D341Med (cell line): ENCODE measurements at regions not wholly inside any gene's neighbourhood (a gene's known extent, or its start where the extent isn't known, plus 50 kb on each side); places are given as distances from the start of the nearest gene placed in this dataset.

Experiments used
- DNase-seq: peaks from one replicate; pipeline ENCODE4 v3.0.0; 2012; ENCODE audit warnings: low spot score

- no peak for DNase-seq
Measured at GRCh38 chr1:215466361-215466760, 100.7 kb upstream of the KCTD3 start.

GRCh38 chr1:215471463-215471862, 95.6 kb upstream of the KCTD3 start:
- no peak for DNase-seq

DNA sequence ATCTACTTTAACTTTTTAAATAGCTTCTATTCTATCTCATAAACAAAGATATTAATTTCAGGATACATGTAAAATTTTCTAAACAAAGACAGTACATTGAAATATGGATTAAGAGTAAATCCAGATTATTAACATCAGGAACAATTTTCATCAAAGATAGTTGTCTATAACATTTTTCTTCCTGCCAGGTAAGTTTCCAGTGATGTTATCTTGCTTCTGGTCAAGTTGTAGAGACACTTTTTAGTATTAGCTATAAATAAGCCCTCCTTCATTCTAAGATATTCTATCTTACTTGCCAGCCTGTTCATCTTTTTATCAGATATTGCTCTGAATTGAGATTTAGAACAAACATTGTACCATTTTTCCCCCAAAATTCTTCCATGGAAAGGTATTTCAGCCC, 94.4 kb upstream of the KCTD3 start:
- DNase-seq, result no peak

DNA sequence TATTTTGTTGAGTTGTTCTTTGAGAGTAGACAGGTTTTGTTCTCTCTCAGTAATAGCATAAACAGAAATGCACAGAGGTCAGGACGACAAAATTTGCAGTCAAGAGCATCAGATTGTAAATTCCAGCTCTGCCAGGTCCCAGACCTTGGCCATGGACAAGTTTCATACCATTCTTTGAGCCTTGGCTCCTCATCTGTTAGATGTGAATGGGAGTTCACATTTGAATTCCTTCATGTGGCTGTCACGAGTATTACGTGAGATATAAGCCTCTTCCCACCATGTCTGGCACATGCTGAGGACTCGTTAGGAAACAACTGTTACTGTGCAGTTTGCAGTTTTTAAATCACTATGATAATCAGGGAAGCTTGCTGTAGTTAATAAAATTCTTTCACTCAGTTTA, 93.2 kb upstream of the KCTD3 start:
- peak; percentile 33 for DNase-seq

DNA sequence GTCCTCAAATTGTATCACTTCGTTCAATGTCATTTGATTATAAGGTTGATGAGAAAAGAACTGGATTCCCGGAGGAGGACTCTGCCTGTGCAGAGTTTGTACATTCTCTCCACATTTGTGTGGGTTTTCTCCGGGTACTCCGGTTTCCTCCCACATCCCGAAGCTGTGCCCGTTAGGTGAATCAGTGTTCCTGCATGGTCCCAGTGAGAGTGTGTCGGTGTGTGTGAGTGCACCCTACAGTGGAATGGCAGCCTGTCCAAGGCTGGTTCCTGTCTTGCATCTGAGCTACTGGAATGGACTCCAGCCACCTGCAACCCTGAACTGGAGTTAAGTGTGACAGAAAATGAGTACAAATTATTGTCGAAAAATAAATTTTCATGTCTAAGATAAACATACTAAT, 92.2 kb upstream of the KCTD3 start:
- no peak for DNase-seq

DNA sequence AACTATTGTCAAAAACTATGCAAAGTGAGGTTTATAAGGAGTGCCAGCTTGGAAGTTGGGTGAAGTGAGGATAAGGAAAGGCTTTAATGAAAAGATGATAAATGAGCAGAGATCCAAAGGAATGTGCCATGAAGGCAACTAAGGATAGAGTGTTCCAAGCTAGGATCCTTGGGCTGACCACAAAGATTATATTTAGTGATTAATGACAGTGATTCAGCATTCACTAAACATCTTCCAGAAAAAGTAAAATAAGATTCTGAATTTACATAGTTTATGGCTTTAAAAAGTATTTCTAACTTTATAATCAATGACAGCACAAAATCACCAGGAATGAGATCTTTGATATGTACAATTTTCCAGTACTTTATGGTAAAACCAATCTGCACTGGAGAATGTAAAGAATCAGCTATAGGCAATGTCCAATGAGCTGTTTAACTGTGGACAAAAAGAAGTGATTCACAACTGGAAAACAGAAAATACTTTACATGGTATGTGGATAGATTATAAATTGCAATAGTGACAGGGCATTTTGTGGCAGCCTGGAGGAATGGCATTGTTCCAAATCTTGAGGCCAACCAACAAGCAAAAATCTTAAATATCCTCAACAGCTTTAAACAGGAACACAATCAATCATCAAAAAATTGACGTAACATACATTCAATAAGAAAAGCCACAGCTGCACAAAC, 91.2 kb upstream of the KCTD3 start:
- no peak for DNase-seq

DNA sequence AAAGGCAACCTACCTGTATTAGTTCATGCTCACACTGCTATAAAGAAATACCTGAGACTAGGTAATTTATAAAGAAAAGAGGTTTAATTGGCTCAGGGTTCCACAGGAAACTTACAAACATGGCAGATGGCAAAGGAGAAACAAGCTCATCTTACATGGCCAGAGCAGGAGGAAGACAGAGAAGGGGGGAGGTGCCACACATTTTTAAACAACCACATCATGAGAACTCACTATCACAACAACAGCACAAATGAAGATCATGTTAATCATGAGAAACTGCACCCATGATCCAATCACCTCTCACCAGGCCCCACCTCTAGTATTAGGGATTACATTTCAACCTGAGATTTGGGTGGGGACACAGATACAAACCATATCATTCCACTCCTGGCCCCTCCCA, 90.6 kb upstream of the KCTD3 start:
- DNase-seq, result no peak

- DNase-seq, result no peak
Measured at GRCh38 chr1:215477632-215478031, 89.5 kb upstream of the KCTD3 start.

DNA sequence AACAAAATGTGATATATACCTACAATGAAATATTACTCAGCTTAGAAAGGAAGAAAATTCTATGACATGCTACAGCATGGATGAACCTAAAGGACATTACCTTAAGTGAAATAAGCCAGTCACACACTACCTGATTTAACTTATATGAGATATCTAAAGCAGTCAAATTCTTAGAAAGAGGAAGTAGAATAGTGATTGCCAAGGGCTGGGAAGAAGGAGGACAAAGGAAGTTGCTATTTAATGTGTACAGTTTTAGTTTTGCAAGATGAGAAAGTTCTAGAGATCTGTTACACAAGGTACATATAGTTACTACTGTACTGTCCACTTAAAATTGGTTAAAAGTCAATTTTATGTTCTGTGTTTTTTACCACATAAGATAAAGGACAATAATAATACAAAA, 87.5 kb upstream of the KCTD3 start:
- no peak for DNase-seq

- DNase-seq, result no peak
Measured at GRCh38 chr1:215482079-215482478, 85.0 kb upstream of the KCTD3 start.

DNA sequence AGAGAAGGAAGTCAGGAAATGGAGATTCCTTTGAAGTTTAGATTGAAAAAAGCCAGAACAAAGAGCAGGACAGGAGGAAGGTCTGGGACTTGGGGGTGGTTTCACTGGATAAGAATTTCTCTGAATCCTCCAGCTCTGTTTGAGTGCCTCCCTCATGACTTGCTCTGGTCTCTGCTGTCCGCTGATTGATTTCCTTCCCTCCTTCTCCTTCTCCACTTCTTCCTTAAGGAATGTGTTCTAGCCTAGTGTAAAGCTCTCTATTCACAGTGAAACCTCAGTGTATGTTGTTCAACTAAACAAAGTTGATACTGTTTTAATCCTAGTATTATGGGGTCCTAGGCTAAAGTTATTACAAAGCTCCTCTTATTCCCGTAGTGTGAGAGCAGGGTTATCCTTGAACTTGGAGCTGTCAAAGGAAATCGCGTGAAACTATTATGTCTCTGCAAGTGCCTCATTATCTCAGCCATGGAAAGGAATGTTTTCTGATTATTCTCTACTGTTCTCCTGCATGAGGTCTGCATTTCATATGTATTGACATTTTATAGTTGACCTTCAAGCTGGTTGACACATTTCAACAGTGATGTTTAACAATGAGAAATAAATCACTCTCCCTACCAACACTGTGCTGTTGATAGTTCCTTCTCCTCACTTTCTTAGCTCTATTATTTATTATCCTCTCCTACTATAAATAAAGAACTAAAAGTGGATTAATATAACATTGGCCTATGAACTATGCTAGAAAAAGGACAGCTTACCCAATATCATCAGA, 82.7 kb upstream of the KCTD3 start:
- DNase-seq, result no peak

DNA sequence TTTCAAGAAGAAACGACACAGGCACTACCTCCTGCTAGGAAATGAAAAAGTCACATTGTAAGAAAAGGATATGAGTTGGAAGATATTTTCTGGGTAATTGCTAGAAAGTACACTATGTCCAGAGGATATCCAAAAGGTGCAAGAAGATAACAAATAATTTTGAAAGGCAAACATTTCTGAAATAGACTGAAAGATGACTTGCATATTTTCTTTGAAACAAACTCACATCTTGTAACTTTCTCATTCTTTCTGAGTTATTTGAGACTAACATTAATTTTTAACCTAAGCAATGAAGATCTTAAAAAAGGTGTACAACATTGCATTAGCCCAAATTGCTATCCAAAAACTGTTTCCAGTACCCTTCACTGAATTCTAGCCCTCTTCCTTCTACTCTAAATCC, 79.6 kb upstream of the KCTD3 start:
- no peak for DNase-seq

DNA sequence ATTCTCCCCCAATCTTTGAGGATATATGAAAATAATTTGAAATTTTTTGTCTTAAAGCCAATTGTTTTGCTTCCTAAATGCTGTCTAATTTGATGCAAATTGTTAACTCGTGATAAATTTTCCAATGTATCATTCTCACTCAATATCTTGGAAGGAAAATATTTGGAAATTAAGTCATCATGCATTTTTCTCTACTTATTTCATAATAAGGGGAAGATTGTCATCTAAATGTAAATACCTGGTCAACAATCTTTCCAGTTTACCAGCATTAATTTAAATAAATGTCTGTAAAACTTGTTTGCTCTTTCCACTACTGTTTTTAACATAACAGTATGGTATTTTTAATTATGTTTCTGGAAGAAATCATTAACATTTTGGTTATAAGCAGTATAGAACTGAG, 78.3 kb upstream of the KCTD3 start:
- no peak for DNase-seq

GRCh38 chr1:215489771-215490565, 77.1 kb upstream of the KCTD3 start:
- no peak for DNase-seq

DNA sequence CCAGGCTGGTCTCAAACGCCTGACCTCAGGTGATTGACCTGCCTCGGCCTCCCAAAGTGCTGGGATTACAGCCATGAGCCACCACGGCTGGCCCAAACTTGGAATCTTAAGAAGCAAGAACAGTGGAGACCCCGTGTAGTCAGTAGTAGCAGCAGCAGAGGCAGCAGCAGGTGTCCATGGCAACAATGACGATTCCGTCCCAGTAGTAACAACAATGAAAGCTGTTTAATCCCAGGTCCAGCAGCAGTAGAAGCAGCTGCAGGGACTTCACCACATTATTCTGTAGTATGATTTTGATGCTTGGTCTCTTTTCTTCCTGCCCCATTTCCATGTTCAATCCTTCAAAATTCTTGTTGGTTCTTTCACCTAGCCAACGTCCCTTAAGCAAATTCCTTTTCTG, 69.6 kb upstream of the KCTD3 start:
- DNase-seq, result no peak

- DNase-seq, result no peak
Measured at GRCh38 chr1:215501496-215501895, 65.6 kb upstream of the KCTD3 start.

DNA sequence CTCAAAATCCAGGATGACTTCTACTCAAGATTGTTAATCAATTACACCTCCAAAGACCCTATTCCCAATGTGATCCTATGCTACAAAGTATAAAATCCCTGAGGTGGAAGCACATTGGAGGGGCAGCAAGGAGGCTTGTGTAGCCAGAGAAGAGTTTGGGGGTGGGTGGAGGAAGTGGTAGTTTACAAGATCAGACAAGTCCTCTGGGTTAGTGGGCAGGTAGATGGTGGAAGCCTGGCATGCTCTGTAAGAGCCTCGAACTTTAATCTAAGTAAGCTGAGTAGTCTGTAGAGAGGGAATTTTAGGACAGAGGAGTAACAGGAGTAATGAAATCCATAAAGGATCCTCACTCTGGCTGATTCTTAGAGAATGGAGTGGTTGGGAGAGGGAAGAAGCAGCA, 65.0 kb upstream of the KCTD3 start:
- no peak for DNase-seq

GRCh38 chr1:215507119-215507518, 60.0 kb upstream of the KCTD3 start:
- no peak for DNase-seq

GRCh38 chr1:215508311-215508710, 58.8 kb upstream of the KCTD3 start:
- no peak for DNase-seq
